ENCODE measurements at regions not wholly inside any gene's neighbourhood (a gene's known extent, or its start where the extent isn't known, plus 50 kb on each side); places are given as distances from the start of the nearest gene placed in this dataset.

- Histone ChIP-seq H3K27me3 (ENCODE audit: control insufficient read depth in 3 of 3, insufficient read depth in 3 of 3, low read length in 3 of 3) (no peaks in the 10 kb centered on the region), H3K9ac (ENCODE audit: low read depth in 1 of 3, low read length in 3 of 3) (no peak overlapping the region), H3K4me1 (ENCODE audit: control insufficient read depth in 3 of 3, insufficient read depth in 3 of 3, low read length in 3 of 3) (no peaks in the 10 kb centered on the region), H3K36me3 (ENCODE audit: control insufficient read depth in 3 of 3, insufficient read depth in 3 of 3, low read length in 3 of 3) (no peaks in the 10 kb centered on the region), H3K9me3 (ENCODE audit: control insufficient read depth in 3 of 3, low read length in 3 of 3) (no peaks in the 10 kb centered on the region), H3K4me3 (ENCODE audit: low read length in 3 of 3) (no peak overlapping the region), H3K27ac (ENCODE audit: low read depth, low read length) (no peak overlapping the region)
These were observed 72.6 kb upstream of the RORA start for GRCh38 chr15:61301701-61302100.

GRCh38 chr15:61299075-61299763 lies 70.1 kb upstream of the RORA start:
- no peaks in the 10 kb centered on the region for H3K27me3 ChIP-seq (ENCODE audit: control insufficient read depth in 3 of 3, insufficient read depth in 3 of 3, low read length in 3 of 3)
- no peaks in the 10 kb centered on the region for H3K9me3 ChIP-seq (ENCODE audit: control insufficient read depth in 3 of 3, low read length in 3 of 3)
- H3K36me3 ChIP-seq (ENCODE audit: control insufficient read depth in 3 of 3, insufficient read depth in 3 of 3, low read length in 3 of 3): no peaks in the 10 kb centered on the region

GRCh38 chr15:61295239-61295638 lies 66.1 kb upstream of the RORA start:
- no peak overlapping the region for H3K4me3 ChIP-seq (ENCODE audit: low read length in 3 of 3)
- H3K4me1 ChIP-seq (ENCODE audit: control insufficient read depth in 3 of 3, insufficient read depth in 3 of 3, low read length in 3 of 3): no peaks in the 10 kb centered on the region
- H3K36me3 ChIP-seq (ENCODE audit: control insufficient read depth in 3 of 3, insufficient read depth in 3 of 3, low read length in 3 of 3): no peaks in the 10 kb centered on the region
- no peaks in the 10 kb centered on the region for H3K9me3 ChIP-seq (ENCODE audit: control insufficient read depth in 3 of 3, low read length in 3 of 3)
- H3K9ac ChIP-seq (ENCODE audit: low read depth in 1 of 3, low read length in 3 of 3): no peak overlapping the region
- H3K27ac ChIP-seq (ENCODE audit: low read depth, low read length): no peak overlapping the region
- H3K27me3 ChIP-seq (ENCODE audit: control insufficient read depth in 3 of 3, insufficient read depth in 3 of 3, low read length in 3 of 3): no peaks in the 10 kb centered on the region

More at GRCh38 chr15:61299075-61299763, 70.1 kb upstream of the RORA start:
- Histone ChIP-seq H3K4me1 (ENCODE audit: control insufficient read depth in 3 of 3, insufficient read depth in 3 of 3, low read length in 3 of 3) (no peaks in the 10 kb centered on the region), H3K4me3 (ENCODE audit: low read length in 3 of 3) (no peak overlapping the region), H3K27ac (ENCODE audit: low read depth, low read length) (no peak overlapping the region), H3K9ac (ENCODE audit: low read depth in 1 of 3, low read length in 3 of 3) (no peak overlapping the region)

GRCh38 chr15:61282661-61283060 lies 53.6 kb upstream of the RORA start:
- Histone ChIP-seq H3K36me3 (ENCODE audit: control insufficient read depth in 3 of 3, insufficient read depth in 3 of 3, low read length in 3 of 3) (no peaks in the 10 kb centered on the region), H3K9ac (ENCODE audit: low read depth in 1 of 3, low read length in 3 of 3) (no peak overlapping the region), H3K9me3 (ENCODE audit: control insufficient read depth in 3 of 3, low read length in 3 of 3) (no peaks in the 10 kb centered on the region), H3K4me3 (ENCODE audit: low read length in 3 of 3) (no peak overlapping the region), H3K4me1 (ENCODE audit: control insufficient read depth in 3 of 3, insufficient read depth in 3 of 3, low read length in 3 of 3) (peaks cover 0 to 3% (median 0%) of the 10 kb centered on the region in 3 donors), H3K27me3 (ENCODE audit: control insufficient read depth in 3 of 3, insufficient read depth in 3 of 3, low read length in 3 of 3) (no peaks in the 10 kb centered on the region), H3K27ac (ENCODE audit: low read depth, low read length) (no peak overlapping the region)

GRCh38 chr15:61281328-61281727 lies 52.2 kb upstream of the RORA start:
- Histone ChIP-seq H3K27me3 (ENCODE audit: control insufficient read depth in 3 of 3, insufficient read depth in 3 of 3, low read length in 3 of 3) (no peaks in the 10 kb centered on the region), H3K36me3 (ENCODE audit: control insufficient read depth in 3 of 3, insufficient read depth in 3 of 3, low read length in 3 of 3) (no peaks in the 10 kb centered on the region), H3K4me1 (ENCODE audit: control insufficient read depth in 3 of 3, insufficient read depth in 3 of 3, low read length in 3 of 3) (peaks cover 0 to 3% (median 0%) of the 10 kb centered on the region in 3 donors), H3K4me3 (ENCODE audit: low read length in 3 of 3) (no peak overlapping the region), H3K27ac (ENCODE audit: low read depth, low read length) (no peak overlapping the region), H3K9me3 (ENCODE audit: control insufficient read depth in 3 of 3, low read length in 3 of 3) (no peaks in the 10 kb centered on the region), H3K9ac (ENCODE audit: low read depth in 1 of 3, low read length in 3 of 3) (no peak overlapping the region)
